ENCODE measurements at regions not wholly inside any gene's neighbourhood (a gene's known extent, or its start where the extent isn't known, plus 50 kb on each side); places are given as distances from the start of the nearest gene placed in this dataset.
"Not testable (repeated sequence)": the region's sequence is repeated elsewhere in the genome, so short reads cannot be mapped to it uniquely, and the experiment has no call there.

DNA sequence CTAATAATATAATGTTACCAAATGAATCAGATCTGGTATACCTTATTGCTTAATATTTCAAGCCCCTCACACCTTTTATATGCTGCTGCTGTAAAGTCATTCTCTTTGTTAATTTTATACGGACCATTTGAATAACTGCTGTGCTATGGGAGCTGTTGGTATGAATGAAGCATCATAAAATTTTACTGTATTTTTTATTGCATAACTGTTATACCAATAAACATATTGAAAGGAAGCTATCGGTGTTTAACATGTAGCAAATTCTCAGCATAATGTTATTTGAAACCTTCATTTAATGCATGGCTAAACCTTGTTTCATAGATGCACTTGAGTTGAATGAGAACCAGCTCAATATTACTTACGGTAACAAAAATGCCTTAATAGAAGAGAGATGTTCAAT lies 1040.3 kb downstream of the SOCS6 start:
- no peak for DNase-seq

DNA sequence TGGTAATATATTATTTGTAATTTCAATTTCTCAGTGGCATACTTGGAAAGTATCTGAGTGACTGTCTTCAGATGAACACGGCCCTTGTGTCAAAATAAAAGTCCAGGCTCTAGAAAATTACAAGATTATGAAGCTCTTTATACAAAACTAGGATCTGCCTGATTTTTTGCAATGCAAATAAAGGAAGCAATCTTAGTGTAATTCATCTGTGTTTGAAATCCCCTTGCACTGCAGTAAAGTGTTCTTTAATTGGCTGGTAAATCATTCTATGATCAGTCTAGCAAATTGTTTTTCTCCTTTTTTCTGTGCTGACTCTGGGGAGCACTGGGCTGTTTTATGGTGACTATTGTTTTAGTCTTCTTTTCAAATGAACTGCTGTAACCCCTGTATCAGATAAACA lies 1039.0 kb downstream of the SOCS6 start:
- no peak for DNase-seq

DNA sequence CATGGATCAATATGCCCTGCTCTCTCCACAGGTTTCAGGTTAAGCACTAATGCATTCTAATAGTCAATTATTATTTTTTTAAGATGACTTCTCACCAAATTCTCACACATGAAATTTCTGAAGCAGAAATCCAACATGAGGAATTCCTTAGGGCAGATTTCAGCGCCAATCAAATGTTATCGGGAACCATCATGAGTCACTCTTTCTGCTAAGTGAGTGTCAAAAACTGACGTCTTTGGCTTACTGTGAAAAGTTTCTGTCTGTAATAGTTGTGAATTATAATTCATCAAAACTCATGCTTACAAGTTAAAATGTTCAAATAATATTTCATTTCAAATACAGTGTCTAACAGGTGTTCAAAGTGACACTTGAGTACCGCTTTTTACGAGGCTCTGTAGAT lies 1038.6 kb downstream of the SOCS6 start:
- DNase-seq = no peak

DNA sequence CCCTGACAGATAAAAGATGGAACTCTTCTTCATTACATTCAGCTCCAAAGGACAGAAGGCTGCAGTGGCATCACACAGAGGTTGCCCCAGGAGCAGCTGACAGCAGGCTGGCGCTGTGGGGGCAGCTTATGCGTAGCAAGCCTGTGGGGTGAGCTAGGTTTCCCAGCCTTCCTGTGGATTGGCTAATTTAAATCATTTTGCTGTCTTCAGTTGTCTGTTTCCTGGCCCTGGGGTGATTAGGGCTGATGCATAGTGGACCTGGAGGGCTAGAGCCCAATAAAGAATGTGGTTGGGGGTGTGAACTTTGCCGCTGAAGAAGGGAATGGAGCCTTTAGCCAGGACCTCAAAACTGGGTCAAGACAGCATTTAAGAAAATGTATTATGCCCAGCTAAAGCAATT lies 1038.0 kb downstream of the SOCS6 start:
- no peak for DNase-seq

DNA sequence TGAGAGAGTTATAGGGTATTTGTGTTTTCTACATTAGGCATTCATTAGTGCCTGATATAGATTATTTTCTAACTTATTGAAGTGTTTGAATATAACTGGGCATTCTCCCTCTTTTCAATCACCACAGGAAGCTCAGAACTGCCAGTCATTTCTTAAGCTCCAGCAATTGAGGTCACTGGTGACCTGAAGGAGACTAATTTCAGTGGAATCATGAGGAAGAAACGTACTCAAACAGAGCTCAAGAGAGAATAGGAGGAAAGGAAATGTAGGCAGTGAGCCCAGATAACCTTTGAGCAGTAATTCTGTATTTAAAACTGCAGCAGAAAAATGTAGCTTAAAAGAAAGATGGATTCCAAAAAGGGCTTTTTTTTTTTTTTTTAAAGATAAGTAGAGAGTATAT lies 1035.5 kb downstream of the SOCS6 start:
- DNase-seq = no peak

DNA sequence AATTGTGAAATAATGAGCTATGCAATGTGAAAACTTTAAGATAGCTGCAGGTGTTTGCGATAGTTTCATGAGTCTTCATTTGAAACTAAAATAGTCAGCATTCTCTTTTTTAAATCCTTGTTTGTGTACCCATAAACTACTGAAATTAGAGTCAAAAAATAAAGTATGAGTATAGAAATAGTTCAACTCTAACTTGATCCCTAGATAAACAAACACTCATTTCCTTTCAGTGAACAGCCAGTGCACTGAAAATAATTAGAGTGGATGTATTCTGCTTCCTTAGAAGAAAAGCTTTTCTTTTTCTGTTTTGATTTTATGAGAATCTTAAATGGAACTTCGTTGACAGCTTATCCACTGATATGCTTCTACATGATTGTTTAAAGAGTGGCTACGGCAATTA lies 1033.4 kb downstream of the SOCS6 start:
- DNase-seq = no peak

DNA sequence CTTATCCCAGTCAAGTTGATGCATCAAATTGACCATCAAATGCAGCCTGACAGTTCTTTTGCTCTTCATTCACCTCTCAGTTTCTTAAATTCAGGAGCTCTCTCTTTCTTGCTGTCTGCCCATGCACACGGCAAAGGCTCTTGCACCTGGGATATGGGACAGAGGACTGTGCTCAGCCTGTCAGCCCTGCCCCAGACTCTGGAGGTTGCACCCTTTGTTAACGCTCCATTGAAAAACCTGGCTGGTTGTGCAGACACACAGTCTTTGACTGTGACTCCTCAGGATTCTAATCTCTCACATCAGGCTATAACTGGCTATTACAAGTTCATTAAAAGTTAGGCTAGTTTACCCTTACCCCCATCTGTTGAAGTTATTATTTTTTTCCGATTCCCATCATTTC lies 1032.5 kb downstream of the SOCS6 start:
- no peak for DNase-seq

DNA sequence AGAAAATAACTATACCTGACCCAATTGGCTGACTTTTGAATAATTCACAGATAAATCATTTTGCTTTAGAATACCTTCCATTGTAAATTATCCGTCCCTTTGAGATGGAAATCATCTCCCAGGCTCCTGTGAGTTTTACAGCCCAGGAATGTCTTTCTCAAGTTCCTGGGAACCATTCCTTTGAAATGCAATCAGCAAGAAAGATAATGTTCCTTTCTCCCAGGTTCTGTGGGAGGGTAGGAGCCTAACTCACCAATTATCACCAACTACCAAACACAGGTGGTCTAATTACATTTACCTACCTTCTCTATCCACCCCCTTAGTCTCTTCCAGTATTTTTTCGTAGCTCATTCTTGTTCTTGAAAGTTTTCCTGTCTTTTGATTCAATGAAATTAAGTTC lies 1016.0 kb downstream of the SOCS6 start:
- DNase-seq = no peak

DNA sequence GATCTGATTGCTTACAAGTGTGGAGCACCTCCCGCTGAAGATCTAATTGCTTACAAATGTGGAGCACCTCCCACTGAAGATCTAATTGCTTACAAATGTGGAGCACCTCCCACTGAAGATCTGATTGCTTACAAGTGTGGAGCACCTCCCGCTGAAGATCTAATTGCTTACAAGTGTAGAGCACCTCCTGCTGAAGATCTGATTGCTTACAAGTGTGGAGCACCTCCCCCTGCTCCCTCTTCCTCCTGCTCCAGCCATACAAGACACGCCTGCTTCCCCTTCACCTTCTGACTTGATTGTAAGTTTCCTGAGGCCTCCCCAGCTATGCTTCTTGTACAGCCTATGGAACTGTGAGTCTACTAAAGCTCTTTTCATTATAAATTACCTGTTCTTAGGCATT lies 1014.9 kb downstream of the SOCS6 start:
- DNase-seq = not testable (repeated sequence)

DNA sequence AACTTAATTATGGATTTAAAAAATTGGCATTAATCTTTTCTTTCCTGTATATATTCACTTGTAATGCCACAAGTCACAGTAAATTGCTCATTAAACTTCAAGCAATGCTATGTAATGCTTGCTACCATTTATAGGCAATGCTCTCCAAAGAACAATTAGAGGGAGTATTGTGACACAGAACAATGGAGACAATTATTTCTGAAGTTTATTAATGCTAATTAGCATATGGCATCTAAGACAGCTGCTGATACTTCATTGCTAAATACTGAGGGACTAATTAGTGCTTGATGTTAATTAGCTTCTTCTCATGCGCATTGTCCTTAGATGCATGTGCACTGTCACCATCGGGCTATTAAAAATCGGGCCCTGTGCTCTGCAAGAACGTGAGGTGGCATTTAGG lies 1012.8 kb downstream of the SOCS6 start:
- DNase-seq = no peak

DNA sequence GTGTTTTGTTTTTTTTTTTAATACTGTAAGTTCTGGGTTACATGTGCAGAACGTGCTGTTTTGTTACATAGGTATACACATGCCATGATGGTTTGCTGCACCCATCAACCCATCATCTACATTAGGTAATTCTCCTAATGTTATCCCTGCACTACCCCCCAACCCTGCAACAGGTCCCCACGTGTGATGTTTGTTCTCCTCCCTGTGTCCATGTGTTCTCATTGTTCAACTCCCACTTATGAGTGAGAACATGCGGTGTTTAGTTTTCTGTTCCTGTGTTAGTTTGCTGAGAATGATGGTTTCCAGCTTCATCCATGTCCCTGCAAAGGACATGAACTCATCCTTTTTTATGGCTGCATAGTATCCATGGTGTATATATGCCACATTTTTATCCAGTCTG lies 1005.4 kb downstream of the SOCS6 start:
- DNase-seq = not testable (repeated sequence)

DNA sequence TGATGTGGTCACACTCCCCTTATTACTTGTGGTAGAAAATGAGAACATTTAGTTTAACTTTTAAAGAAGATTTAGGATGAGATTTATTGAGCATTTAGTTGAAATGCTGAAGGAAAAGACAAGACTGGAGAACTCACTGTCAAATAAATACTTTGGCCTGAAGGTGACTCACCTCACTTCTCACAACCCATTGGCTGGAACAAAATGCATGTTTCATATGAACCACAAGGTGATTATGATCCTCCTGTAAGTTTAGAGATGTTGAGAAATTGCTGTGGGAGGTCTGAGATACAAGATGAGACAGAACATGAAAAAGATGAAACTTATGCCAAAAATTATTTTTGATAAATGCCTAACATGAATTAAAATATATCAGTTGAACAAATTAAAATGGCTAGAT lies 1004.5 kb downstream of the SOCS6 start:
- no peak for DNase-seq

DNA sequence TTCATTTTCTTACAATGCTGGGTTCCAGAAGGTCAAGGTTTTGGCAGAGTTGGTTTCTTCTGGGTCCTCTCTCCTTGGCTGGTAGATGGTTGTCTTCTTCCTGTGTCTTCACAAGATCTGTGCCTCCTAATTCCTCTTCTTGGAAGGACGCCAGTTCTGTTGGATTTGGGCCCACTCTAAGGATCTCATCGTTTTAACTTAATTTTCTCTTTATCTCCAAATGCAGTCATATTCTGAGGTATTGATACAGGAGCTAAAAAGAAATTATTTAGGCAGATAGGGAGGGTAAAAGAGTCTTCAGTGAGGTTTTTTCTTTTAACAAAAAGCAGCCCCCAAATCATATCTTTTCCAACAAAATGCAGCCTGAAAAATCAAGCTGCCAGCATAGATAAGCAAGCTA lies 998.4 kb downstream of the SOCS6 start:
- DNase-seq = no peak

DNA sequence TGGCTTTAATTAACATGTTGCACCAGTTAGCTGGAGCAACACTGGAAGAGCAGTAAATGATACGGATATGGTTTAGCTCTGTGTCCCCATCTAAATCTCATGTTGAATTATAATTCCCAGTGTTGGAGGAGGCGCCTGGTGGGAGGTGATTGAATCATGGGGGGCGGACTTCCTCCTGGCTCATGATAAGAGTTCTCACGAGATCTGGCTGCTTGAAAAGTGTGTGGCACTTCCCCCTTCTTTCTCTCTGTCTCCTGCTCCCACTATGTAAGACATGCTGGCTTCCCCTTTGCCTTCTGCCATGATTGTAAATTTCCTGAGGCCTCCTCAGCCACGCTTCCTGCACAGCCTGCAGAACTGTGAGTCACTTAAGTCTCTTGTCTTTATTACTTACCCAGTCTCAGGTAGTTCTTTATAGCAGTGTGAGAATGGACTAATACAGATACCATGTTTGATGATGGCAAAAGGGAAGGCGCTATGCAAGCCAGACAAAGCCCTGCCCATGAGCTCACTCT lies 963.6 kb downstream of the SOCS6 start:
- no peak for DNase-seq

DNA sequence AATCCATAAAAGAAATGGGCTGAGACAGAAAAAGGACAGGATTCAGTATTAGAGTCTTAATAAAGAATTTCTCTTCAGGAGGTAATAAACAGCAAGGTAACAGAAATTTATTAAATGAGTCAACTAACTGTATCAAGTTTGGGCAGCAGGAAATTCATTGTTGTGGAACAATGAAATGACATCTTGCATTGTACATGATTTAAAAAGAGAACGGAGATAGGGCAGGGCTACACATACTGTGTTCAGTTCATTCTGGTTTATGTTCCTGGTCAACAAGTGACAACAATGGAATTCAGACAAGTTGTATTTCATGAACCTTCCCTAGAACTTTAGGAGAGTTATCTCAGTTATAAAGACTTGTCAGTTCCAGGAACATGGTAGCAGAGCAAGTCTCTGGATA lies 961.3 kb downstream of the SOCS6 start:
- no peak for DNase-seq

DNA sequence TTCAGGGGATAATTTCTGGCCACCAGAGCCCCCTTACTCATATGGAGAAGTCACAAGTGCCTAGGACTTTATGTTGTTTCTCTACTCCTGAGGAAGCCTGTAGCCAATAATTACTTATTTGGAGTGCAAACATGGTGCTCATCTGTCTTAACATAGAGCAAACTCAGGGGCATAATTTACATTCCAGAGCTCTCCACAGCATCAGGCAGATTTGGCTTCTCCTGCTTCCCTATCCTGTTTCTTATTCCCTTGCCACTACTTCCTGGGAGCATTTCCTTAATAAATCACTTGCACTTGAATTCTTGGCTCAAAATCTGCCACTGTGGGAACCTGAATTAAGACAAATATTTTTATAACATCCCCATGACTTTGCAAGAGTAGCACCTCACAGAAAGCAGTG lies 960.9 kb downstream of the SOCS6 start:
- DNase-seq = no peak

DNA sequence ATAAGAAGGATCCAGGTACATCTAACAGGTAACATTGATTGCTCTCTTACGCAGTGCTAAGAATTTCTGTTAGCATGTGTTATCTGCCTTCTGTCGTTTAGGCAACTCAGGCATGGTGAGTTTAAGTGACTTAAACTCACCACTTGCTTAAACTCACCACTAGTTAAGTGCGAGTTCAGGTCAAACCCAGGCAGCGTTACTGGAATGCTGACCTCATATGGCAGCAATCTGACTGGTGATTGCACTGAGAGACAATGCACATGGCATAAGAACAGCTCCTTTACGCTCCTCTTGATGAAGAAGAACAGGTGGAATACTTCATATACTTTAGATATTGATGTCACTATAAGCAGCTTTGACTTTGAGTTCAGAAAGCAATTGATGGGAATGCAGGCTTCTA lies 954.1 kb downstream of the SOCS6 start:
- no peak for DNase-seq

DNA sequence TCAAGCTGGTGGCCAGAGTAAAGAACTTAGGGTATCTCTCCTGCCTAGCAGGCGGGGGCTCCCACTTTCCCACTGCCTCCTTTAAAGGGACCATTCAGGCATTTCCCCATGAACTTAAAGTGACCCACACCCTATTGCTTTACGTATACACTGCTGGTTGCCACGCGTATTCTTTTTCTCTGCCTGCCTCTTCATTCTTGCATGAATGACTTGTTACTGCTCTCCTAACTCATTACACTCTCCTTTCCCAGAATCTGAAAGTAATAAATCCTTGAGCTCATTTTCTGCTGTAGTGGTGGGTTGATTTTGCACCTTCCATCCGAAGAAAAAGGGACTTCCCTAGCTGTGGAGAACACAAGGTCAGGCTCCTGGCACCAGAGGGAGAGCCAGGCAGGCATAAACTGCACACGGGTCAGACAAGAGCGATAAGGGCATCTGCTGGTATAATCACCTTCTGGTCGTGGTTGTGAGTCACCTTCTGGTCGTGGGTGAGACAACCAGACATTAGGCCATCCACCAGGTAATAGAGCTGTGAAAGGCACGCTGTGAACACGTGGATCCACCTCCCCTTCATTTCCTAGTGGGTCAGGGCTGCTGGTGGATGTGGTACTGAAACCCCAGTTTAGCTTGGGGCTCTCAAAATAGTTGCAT lies 950.3 kb downstream of the SOCS6 start:
- DNase-seq = no peak

DNA sequence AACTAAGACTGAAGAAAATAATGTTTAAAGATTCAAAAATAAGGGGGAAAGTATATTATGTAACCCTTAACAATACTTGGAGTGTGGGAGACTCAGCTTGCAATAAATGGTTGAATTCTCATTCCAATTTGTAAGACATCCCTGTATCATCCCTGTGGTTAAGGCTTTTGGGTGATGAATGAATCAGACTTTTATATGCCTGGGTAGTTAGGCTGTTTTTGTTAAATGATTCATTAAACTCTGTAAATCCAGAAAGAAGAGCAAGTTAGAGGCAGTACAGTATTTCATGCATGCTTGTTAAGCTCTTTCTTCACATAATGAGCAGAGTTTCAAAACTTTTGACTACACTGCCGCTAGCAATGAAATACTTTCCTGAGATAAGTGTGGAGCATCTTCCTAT lies 948.8 kb downstream of the SOCS6 start:
- DNase-seq = no peak

DNA sequence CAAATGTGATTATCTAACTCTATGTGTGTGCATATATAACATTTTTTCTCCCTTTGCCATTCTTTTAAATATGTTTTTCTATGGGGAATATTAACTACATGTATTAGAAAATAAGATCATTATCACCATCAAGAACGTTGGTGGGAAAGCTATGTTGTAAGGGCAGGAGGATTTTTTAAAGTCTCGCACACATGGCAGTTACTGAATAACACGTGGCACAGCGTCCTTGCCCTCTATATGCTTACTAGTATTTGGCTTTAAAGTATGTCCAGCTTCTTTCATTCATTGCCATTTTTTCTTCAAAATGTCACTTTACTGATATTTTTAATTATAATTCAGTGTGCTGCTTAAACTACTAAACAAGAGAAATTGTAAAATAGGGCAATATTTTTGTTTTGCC lies 944.3 kb downstream of the SOCS6 start:
- DNase-seq = no peak

DNA sequence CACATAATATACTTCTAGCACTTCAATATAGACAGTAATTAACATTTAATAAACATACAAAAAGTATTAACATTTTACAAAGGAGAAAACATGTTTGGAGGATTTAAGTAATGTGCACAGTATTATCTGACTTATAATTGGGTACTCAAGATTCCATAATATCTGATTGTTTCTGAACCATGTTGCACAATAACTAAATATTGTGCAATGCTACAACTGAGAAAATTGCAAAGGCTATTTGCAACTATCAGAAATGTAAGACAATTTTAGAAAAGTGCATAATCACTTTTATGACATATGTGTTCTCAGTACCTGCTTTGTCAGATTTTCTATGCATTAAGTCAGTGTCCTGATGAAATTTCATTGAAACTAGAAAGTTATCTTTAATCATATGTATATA lies 934.6 kb downstream of the SOCS6 start:
- no peak for DNase-seq

DNA sequence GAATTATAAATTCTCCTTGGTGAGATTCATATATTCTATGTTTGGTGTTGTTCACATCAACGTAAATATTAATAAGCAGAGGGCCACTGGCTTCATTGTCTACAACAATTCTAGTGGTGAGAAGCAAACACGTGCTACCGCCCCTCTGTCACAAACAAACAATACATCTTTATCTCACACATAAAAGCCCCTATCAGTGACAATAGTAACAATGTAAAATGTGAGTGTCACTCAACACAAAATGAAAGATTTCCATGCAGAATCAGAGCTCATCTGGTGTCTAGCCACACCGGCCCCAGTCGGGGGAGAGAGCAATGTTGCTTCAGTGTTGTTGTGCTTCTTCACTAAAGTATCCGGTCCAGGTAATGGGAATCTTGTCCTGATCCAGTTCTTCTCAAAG lies 932.6 kb downstream of the SOCS6 start:
- DNase-seq = no peak

DNA sequence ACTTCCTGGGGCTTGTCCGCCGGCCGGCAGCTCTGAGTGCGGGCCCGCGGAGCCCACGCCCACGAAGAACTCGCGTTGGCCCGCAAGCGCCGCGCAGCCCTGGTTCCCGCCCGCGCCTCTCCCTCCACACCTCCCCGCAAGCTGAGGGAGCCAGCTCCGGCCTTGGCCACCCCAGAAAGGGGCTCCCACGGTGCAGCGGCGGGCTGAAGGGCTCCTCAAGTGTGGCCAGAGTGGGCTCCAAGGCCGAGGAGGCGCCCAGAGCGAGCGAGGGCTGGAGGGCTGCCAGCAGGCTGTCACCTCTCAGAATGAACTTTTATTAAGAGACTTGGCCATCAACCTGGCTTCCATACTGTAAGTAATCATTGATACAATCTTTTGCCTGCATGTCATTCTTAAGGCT lies 923.9 kb downstream of the SOCS6 start:
- DNase-seq = not testable (repeated sequence)

DNA sequence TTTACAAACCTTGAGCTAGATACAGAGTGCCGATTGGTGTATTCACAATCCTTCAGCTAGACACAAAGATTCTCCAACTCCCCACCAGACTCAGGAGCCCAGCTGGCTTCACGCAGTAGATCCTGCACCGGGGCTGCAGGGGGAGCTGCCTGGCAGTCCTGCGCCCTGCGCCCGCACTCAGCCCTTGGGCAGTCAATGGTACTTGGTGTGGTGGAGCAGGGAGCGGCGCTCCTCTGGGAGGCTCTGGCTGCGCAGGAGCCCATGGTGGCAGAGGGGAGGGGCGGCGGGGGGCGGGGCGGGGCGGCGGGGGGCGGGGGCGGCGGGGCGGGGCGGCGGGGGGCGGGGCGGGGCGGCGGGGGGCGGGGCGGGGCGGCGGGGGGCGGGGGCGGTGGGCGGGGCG lies 923.4 kb downstream of the SOCS6 start:
- no peak for DNase-seq

DNA sequence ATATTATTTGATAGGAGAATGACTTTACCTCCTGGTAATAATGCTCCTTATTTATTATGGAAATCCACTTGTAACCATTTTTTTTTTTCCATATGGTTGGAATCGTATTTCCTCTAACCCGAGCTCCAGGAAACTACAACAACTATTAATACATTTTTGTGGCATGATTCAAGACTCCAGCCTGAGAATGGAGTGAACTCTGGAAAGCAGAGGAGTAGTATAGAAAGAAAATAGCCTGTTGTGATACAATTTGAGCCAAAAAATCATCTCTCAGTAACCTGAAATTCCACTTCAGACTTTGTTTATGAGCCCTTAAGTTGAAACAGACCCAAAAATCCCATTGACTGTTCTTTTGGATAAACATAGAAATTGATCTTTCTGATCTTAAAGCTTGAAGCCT lies 921.1 kb downstream of the SOCS6 start:
- DNase-seq = no peak

DNA sequence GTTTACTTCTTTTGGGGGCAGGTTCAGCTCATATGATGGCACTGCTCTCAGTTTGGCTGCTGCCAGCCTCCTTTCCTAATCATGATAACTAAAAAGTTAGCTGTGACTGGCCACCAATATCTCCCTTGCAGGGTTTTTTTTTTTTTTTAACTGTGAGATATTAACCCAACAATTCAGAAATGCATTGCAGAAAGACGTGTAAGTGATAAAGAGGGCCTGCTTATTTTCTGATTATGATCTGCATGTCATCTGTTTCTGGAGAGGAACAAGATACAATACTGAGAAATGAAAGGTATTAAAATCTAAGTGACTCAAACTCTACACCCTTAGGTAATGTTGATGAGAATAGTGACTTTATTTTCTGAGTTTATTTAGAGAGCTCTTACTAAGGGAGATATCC lies 905.6 kb downstream of the SOCS6 start:
- no peak for DNase-seq

Measured in stimulated activated CD4-positive, alpha-beta T cell treated with anti-CD3 and anti-CD28 coated beads, Interleukin-4, amount 100 ng/mL, for 1 hour (primary cell).